HG03060 (cell line): ENCODE measurements at regions not wholly inside any gene's neighbourhood (a gene's known extent, or its start where the extent isn't known, plus 50 kb on each side); places are given as distances from the start of the nearest gene placed in this dataset.
"Not testable (repeated sequence)": the region's sequence is repeated elsewhere in the genome, so short reads cannot be mapped to it uniquely, and the experiment has no call there.

ENCODE experiments used
- ATAC-seq: cut with Tn5 transposase; IDR thresholded peaks from one replicate; pipeline ENCODE4 v1.9.1; 2021; ENCODE audit warnings: low read depth, moderate number of reproducible peaks; ENCODE audit not compliant: unreplicated experiment

DNA sequence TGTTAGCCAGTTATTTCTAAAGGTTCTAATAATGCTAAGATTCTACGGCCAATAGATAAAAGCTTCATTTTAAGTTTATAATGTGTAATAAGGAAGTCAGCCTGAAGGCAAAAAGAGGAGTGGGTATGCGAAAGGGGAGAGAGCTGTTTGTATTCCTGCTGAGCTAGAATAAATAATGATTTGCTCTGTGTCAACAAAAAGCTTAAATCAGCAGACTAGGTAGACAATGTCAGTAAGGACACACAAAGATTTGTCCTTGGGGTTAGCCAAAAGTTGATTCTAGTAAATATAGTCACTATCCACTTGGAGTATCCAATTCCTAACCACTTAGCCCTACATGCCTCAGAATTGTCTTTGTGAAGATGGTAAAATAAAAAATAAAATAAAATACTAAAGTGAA is 90.3 kb upstream of the GRIA3 start:
- ATAC-seq = no peak

DNA sequence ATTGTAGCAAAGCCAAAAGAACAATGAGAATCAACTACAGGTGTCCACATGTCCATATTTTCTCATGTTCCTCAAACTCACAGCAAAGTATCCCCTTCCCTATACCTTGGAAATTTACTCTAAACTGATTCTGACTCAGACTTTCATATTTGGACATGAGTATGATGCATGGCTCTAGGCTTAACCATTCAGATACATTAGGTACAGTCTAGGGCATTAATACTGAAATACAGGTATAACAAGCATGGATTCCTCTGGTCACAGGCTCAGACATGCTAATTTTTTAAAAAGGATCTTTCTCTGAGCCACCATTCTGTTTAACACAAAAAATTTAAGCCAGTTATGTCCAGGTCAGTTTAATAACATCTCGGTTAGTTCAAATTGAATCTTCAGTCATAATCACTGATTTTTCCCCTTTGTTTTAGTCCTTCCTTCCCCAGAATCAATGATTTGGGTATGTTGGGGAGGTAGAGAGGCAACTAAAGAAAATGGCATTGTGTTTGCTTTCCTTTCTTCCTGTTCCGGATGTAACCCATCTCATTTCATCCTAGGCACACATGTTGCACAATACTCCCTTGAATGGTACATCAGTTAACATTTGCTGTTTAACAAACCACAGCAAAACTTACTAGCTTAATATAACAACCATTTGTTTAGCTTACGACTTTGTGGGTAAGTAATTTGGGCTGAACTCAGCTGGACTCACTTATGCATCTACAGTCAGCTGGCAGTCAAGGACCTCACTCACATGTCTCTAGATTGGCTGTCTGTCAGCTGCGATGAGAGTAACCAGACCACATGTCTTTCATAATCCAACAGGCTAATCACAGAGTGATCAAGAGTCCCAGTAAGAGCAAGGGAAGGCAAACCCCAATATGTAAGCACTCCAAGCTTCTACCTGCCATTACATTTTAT is 75.3 kb upstream of the GRIA3 start:
- ATAC-seq = no peak

- ATAC-seq = no peak
Observed at GRCh38 chrX:123121241-123121640, 62.8 kb upstream of the GRIA3 start.

DNA sequence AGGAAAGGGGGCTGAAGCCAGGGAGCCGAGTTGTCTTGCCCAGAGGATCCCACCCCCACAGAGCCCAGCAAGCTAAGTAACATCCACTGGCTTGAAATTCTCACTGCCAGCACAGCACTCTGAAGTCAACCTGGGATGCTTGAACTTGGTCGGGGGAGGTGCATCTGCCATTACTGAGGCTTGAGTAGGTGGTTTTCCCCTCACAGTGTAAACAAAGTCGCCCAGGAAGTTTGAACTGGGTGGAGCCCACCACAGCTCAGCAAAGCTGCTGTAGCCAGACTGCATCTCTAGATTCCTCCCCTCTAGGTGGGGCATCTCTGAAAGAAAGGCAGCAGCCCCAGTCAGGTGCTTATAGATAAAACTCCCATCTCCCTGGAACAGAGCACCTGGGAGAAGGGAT is 54.3 kb upstream of the GRIA3 start:
- not testable (repeated sequence) for ATAC-seq
